ENCODE measurements at regions not wholly inside any gene's neighbourhood (a gene's known extent, or its start where the extent isn't known, plus 50 kb on each side); places are given as distances from the start of the nearest gene placed in this dataset.

DNA sequence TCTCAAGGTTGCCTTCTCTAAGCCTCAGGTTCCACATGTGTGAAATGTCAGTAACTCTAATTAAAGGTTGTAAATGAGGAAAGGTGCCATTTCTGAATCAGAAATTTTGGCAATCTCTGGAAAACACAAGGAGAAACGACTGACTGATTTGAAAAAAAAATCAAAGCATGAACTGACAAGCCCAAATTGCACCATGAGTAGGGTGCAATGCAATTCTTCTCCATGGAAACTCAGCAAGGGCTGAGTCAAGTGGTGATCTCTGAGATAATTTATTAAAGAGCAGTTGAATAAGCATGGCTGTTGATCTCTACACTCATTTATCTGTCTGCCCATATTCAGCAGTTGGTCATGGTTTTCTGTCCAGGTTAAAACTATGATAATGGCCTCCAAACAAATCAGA, 201.6 kb upstream of the CMC1 start:
- no peak for TF ChIP-seq POLR2A (IDR thresholded peaks at IDR 0.05; ENCODE audit: low read depth, low read length)
- TF ChIP-seq, protein P1, sequence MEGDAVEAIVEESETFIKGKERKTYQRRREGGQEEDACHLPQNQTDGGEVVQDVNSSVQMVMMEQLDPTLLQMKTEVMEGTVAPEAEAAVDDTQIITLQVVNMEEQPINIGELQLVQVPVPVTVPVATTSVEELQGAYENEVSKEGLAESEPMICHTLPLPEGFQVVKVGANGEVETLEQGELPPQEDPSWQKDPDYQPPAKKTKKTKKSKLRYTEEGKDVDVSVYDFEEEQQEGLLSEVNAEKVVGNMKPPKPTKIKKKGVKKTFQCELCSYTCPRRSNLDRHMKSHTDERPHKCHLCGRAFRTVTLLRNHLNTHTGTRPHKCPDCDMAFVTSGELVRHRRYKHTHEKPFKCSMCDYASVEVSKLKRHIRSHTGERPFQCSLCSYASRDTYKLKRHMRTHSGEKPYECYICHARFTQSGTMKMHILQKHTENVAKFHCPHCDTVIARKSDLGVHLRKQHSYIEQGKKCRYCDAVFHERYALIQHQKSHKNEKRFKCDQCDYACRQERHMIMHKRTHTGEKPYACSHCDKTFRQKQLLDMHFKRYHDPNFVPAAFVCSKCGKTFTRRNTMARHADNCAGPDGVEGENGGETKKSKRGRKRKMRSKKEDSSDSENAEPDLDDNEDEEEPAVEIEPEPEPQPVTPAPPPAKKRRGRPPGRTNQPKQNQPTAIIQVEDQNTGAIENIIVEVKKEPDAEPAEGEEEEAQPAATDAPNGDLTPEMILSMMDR (IDR thresholded peaks at IDR 0.05; ENCODE audit: extremely low read depth in 1 of 2, insufficient read depth in 1 of 2, low read depth in 1 of 2, low read length in 2 of 2), result no peak
